CD14-positive monocyte (primary cell): ENCODE measurements at regions not wholly inside any gene's neighbourhood (a gene's known extent, or its start where the extent isn't known, plus 50 kb on each side); places are given as distances from the start of the nearest gene placed in this dataset.

Source experiments
- DNase-seq, 3 donors: peaks; one replicate each; pipeline ENCODE4 v3.0.0-alpha.2; 2011 to 2022
- H2AFZ ChIP-seq: 2 replicates; pipeline ENCODE4 v1.6.0; 2012; ENCODE audit warnings: mild to moderate bottlenecking, low read depth, low read length, inconsistent platforms; ENCODE audit not compliant: insufficient read depth, poor library complexity, severe bottlenecking
- H3K27ac ChIP-seq, 2 donors: 1 replicate in 1 of 2; 2 replicates in 1 of 2; pipeline ENCODE4 v1.5.1; 2012 to 2013; ENCODE audit warnings: low read length in 2 of 2, control low read depth in 1 of 2, inconsistent platforms in 1 of 2, low read depth in 1 of 2, mild to moderate bottlenecking in 1 of 2
- H3K27me3 ChIP-seq, 2 donors: one replicate each; pipeline versions ENCODE4 v1.6.0 to v1.6.1; 2011 to 2013; ENCODE audit warnings: low read length in 2 of 2; ENCODE audit not compliant: control insufficient read depth in 2 of 2, insufficient read depth in 2 of 2
- H3K36me3 ChIP-seq, 2 donors: replicated peaks in 1 of 2; 1 replicate in 1 of 2; 2 replicates in 1 of 2; pipeline versions ENCODE4 v1.5.1 to v1.6.1; 2012 to 2013; ENCODE audit warnings: low read length in 2 of 2, control low read depth in 1 of 2, inconsistent platforms in 1 of 2, mild to moderate bottlenecking in 1 of 2; ENCODE audit not compliant: insufficient read depth in 2 of 2, control insufficient read depth in 1 of 2
- H3K4me1 ChIP-seq, 2 donors: 1 replicate in 1 of 2; 2 replicates in 1 of 2; pipeline versions ENCODE4 v1.5.1 to v1.6.1; 2012 to 2013; ENCODE audit warnings: low read length in 2 of 2, control low read depth in 1 of 2, inconsistent platforms in 1 of 2, mild to moderate bottlenecking in 1 of 2, moderate library complexity in 1 of 2; ENCODE audit not compliant: insufficient read depth in 2 of 2, control insufficient read depth in 1 of 2
- H3K4me2 ChIP-seq: replicated peaks from 2 replicates; pipeline ENCODE3; 2012; ENCODE audit warnings: low read length, moderate library complexity, mild to moderate bottlenecking; ENCODE audit not compliant: poor library complexity, severe bottlenecking; ENCODE audit errors: extremely low read depth
- H3K4me3 ChIP-seq, 3 experiments: fragments of 200-600 bp in 1 of 3; sonication (generic) in 1 of 3; replicated peaks in 1 of 3; 1 replicate in 2 of 3; 2 replicates in 1 of 3; pipeline ENCODE4 v1.5.1; 2011 to 2013; ENCODE audit warnings: low read length in 3 of 3, mild to moderate bottlenecking in 3 of 3, control low read depth in 2 of 3, low read depth in 2 of 3, inconsistent platforms in 1 of 3, moderate library complexity in 1 of 3
- H3K79me2 ChIP-seq: 2 replicates; pipeline ENCODE4 v1.6.0; 2012; ENCODE audit warnings: mild to moderate bottlenecking, control low read depth, inconsistent platforms, low read length, moderate library complexity; ENCODE audit not compliant: insufficient read depth
- H3K9ac ChIP-seq: 2 replicates; pipeline ENCODE4 v1.6.0; 2017; ENCODE audit warnings: low read length, mild to moderate bottlenecking; ENCODE audit not compliant: insufficient read depth, poor library complexity, severe bottlenecking
- H3K9me3 ChIP-seq, 2 donors: replicated peaks in 1 of 2; 1 replicate in 1 of 2; 2 replicates in 1 of 2; pipeline versions ENCODE4 v1.5.1 to v1.6.1; 2012 to 2013; ENCODE audit warnings: low read length in 2 of 2, control low read depth in 1 of 2; ENCODE audit not compliant: control insufficient read depth in 1 of 2, insufficient read depth in 1 of 2
- H4K20me1 ChIP-seq: 2 replicates; pipeline ENCODE4 v1.6.0; 2012; ENCODE audit warnings: mild to moderate bottlenecking, low read length, control low read depth, moderate library complexity; ENCODE audit not compliant: insufficient read depth
- H3K27ac Mint-ChIP-seq, 7 donors: one replicate each; pipeline ENCODE4 v1.8.0; 2020; ENCODE audit warnings: mild to moderate bottlenecking in 7 of 7, mixed read lengths in 7 of 7, moderate library complexity in 6 of 7, inconsistent platforms in 2 of 7
- H3K27me3 Mint-ChIP-seq, 3 donors: one replicate each; pipeline ENCODE4 v1.8.0; 2021 to 2022; ENCODE audit warnings: low read depth in 3 of 3, mild to moderate bottlenecking in 3 of 3, mixed read lengths in 3 of 3, moderate library complexity in 3 of 3, inconsistent platforms in 1 of 3
- H3K36me3 Mint-ChIP-seq, 2 donors: one replicate each; pipeline ENCODE4 v1.8.0; 2020; ENCODE audit warnings: mixed read lengths in 2 of 2, inconsistent platforms in 1 of 2, mild to moderate bottlenecking in 1 of 2
- H3K4me1 Mint-ChIP-seq: one replicate; pipeline ENCODE4 v1.8.0; 2020; ENCODE audit warnings: mild to moderate bottlenecking, mixed read lengths
- H3K4me3 Mint-ChIP-seq, 2 donors: one replicate each; pipeline ENCODE4 v1.8.0; 2020; ENCODE audit warnings: mild to moderate bottlenecking in 2 of 2, mixed read lengths in 2 of 2, moderate library complexity in 1 of 2
- H3K9me3 Mint-ChIP-seq, 7 donors: one replicate each; pipeline ENCODE4 v1.8.0; 2020 to 2022; ENCODE audit warnings: mixed read lengths in 7 of 7, mild to moderate bottlenecking in 6 of 7, moderate library complexity in 6 of 7, inconsistent platforms in 2 of 7
- CTCF ChIP-seq: fragments of 200-600 bp; IDR thresholded peaks from one replicate; pipeline ENCODE4 v1.8.0; 2022; ENCODE audit warnings: antibody characterized with exemption, mild to moderate bottlenecking
- WGBS: methylation state at CpG from one replicate; pipeline ENCODE4 v1.1.5; 2013; ENCODE audit warnings: missing lambda C conversion rate; ENCODE audit not compliant: insufficient coverage; 5-methylcytosine and 5-hydroxymethylcytosine counted together
- intact Hi-C, 2 donors: fragments of 100-400 bp; cut with micrococcal nuclease; formaldehyde crosslinking; loops; one replicate each; pipeline versions ENCODE4 v1.15.0 to v1.15.1; 2023

DNA sequence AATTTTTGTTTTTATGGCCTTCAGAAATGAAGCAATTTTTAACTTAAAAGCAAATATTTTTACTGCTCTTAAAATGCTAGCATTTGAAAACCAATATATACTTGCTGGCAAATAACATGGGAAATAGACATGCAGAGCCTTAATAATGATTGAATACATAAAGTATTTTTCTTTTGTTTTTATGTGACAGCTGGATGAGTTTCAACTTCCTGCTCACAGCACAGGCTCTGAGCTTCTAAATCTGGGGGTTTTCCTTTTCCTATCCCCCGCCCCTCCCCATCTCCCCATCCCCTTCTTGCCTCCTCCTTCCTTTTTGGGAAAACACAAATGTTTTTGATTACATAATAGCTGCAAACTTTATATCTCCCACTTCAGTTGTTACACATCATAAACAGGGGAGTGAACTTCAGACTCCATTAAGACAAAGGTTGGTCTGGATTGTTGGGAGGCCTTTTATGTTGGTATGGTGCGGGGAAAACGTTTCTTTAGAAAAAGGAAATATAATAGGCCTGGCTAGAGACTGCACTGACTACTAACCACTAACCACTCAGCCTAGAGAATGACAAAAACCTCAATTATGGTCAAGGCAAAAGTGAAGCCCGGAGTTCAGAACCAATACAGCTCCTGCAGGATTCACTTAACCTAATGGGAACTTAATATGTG lies 116.1 kb upstream of the GORAB start:
- H3K4me1 Mint-ChIP-seq, result no peaks in the 10 kb centered on the region
- peaks cover 0 to 5% (median 4%) of the 10 kb centered on the region in 7 donors for H3K9me3 Mint-ChIP-seq

GRCh38 chr1:170424346-170424745 lies 107.6 kb upstream of the GORAB start:
- no peak overlapping the region for H3K4me3 Mint-ChIP-seq
- peaks cover 0 to 1% (median under 1%) of the 10 kb centered on the region in 3 donors for H3K27me3 Mint-ChIP-seq
- no peaks in the 10 kb centered on the region for H3K36me3 ChIP-seq
- H3K9me3 Mint-ChIP-seq, result peaks cover 0 to 16% (median 6%) of the 10 kb centered on the region in 7 donors
- no peaks in the 10 kb centered on the region for H3K9me3 ChIP-seq
- no peaks in the 10 kb centered on the region for H3K27me3 ChIP-seq
- H4K20me1 ChIP-seq, result no peaks in the 10 kb centered on the region
- H3K27ac ChIP-seq, result no peak overlapping the region
- H3K27ac Mint-ChIP-seq, result no peak overlapping the region
- H2AFZ ChIP-seq, result no peak overlapping the region
- H3K4me1 ChIP-seq, result no peaks in the 10 kb centered on the region
- no peaks in the 10 kb centered on the region for H3K36me3 Mint-ChIP-seq
- no peak overlapping the region for H3K4me3 ChIP-seq
- no peak overlapping the region for H3K4me2 ChIP-seq
- 80% methylated on average over 1 of the region's 1 CpG for WGBS
- H3K4me1 Mint-ChIP-seq, result no peaks in the 10 kb centered on the region
- intact Hi-C loops, result no loop called here
- no peak overlapping the region for H3K9ac ChIP-seq
- no peaks in the 10 kb centered on the region for H3K79me2 ChIP-seq
- DNase-seq, result no peak
- TF ChIP-seq CTCF, result no peak

More for the DNA sequence above, 116.1 kb upstream of the GORAB start:
- H3K9ac ChIP-seq, result no peak overlapping the region
- no peak for TF ChIP-seq CTCF
- intact Hi-C loops, result no loop called here
- no peaks in the 10 kb centered on the region for H3K9me3 ChIP-seq
- H3K4me3 Mint-ChIP-seq, result no peak overlapping the region
- peaks cover 0 to 3% (median 0%) of the 10 kb centered on the region in 3 donors for H3K27me3 Mint-ChIP-seq
- no peak overlapping the region for H3K27ac Mint-ChIP-seq
- no peak overlapping the region for H3K27ac ChIP-seq
- 20% methylated on average over 1 of the region's 4 CpGs for WGBS
- H3K79me2 ChIP-seq, result no peaks in the 10 kb centered on the region
- no peaks in the 10 kb centered on the region for H3K36me3 ChIP-seq
- H2AFZ ChIP-seq, result no peak overlapping the region
- no peaks in the 10 kb centered on the region for H3K36me3 Mint-ChIP-seq
- no peak overlapping the region for H3K4me3 ChIP-seq
- no peak for DNase-seq
- no peaks in the 10 kb centered on the region for H4K20me1 ChIP-seq
- no peaks in the 10 kb centered on the region for H3K27me3 ChIP-seq
- no peaks in the 10 kb centered on the region for H3K4me1 ChIP-seq
- no peak overlapping the region for H3K4me2 ChIP-seq
